KBM-7 (cell line): ENCODE measurements at regions not wholly inside any gene's neighbourhood (a gene's known extent, or its start where the extent isn't known, plus 50 kb on each side); places are given as distances from the start of the nearest gene placed in this dataset.
A peak's percentile ranks its signal among the peaks of the same experiment; 100 is the strongest.
"Not testable (repeated sequence)": the region's sequence is repeated elsewhere in the genome, so short reads cannot be mapped to it uniquely, and the experiment has no call there.

Source experiments
- DNase-seq: peaks from one replicate; pipeline ENCODE4 v3.0.0-alpha.2; 2015
- in situ Hi-C: fragments of 300-500 bp; cut with MboI; formaldehyde crosslinking; loops from 2 replicates; pipeline ENCODE4 v1.14.3; 2020; ENCODE audit warnings: low sequenced_read_pairs, low pct_unique_long_range_greater_than_20kb, mixed read lengths

GRCh38 chr20:60144974-60145527 lies 186.8 kb downstream of the CDH26 start:
- in situ Hi-C loops, result no loop called here
- DNase-seq, result no peak

GRCh38 chr20:60147004-60147403 lies 188.8 kb downstream of the CDH26 start:
- no peak for DNase-seq
- in situ Hi-C loops, result no loop called here

- no peak for DNase-seq
- in situ Hi-C loops, result no loop called here
Measured at GRCh38 chr20:60148885-60149284, 190.7 kb downstream of the CDH26 start.

GRCh38 chr20:60152792-60153191 lies 194.6 kb downstream of the CDH26 start:
- in situ Hi-C loops, result no loop called here
- no peak for DNase-seq

- no peak for DNase-seq
- in situ Hi-C loops, result no loop called here
Measured at GRCh38 chr20:60160451-60161145, 202.4 kb downstream of the CDH26 start.

GRCh38 chr20:60167812-60168211 lies 209.6 kb downstream of the CDH26 start:
- DNase-seq, result no peak
- in situ Hi-C loops, result no loop called here

GRCh38 chr20:60168963-60169362 lies 210.7 kb downstream of the CDH26 start:
- in situ Hi-C loops, result no loop called here
- no peak for DNase-seq

- in situ Hi-C loops, result no loop called here
- DNase-seq, result peak; percentile 72
Measured at GRCh38 chr20:60170116-60170515, 211.9 kb downstream of the CDH26 start.

GRCh38 chr20:60171313-60171712 lies 213.1 kb downstream of the CDH26 start:
- DNase-seq, result no peak
- in situ Hi-C loops, result no loop called here

- in situ Hi-C loops, result no loop called here
- no peak for DNase-seq
Measured at GRCh38 chr20:60171738-60172137, 213.5 kb downstream of the CDH26 start.

GRCh38 chr20:60172346-60172984 lies 214.2 kb downstream of the CDH26 start:
- in situ Hi-C loops, result no loop called here
- no peak for DNase-seq

GRCh38 chr20:60177080-60177479 lies 218.9 kb downstream of the CDH26 start:
- in situ Hi-C loops, result no loop called here
- DNase-seq, result no peak

- in situ Hi-C loops, result no loop called here
- DNase-seq, result no peak
Measured at GRCh38 chr20:60180986-60181385, 222.8 kb downstream of the CDH26 start.

GRCh38 chr20:60186412-60186811 lies 228.2 kb downstream of the CDH26 start:
- DNase-seq, result no peak
- in situ Hi-C loops, result no loop called here

GRCh38 chr20:60187683-60188082 lies 229.5 kb downstream of the CDH26 start:
- in situ Hi-C loops, result no loop called here

GRCh38 chr20:60191014-60191413 lies 232.8 kb downstream of the CDH26 start:
- no peak for DNase-seq
- in situ Hi-C loops, result no loop called here

More at GRCh38 chr20:60187683-60188082, 229.5 kb downstream of the CDH26 start:
- DNase-seq, result no peak

- in situ Hi-C loops, result no loop called here
- DNase-seq, result no peak
Measured at GRCh38 chr20:60192326-60192725, 234.1 kb downstream of the CDH26 start.

GRCh38 chr20:60199132-60199531 lies 240.9 kb downstream of the CDH26 start:
- in situ Hi-C loops, DNase-seq: not testable (repeated sequence)

GRCh38 chr20:60199866-60200265 lies 241.6 kb downstream of the CDH26 start:
- DNase-seq, result no peak
- in situ Hi-C loops, result no loop called here

- DNase-seq, result no peak
- in situ Hi-C loops, result no loop called here
Measured at GRCh38 chr20:60200305-60200918, 242.2 kb downstream of the CDH26 start.
